ENCODE measurements at regions not wholly inside any gene's neighbourhood (a gene's known extent, or its start where the extent isn't known, plus 50 kb on each side); places are given as distances from the start of the nearest gene placed in this dataset.

- H3K4me3 ChIP-seq (ENCODE audit: insufficient read depth, low read length) = no peak overlapping the region
- no peak overlapping the region for H3K4me2 ChIP-seq (ENCODE audit: insufficient read depth, low read length)
- no peak overlapping the region for H2AFZ ChIP-seq (ENCODE audit: low read length)
- H3K27ac ChIP-seq (ENCODE audit: low read depth, low read length) = no peak overlapping the region
- H4K20me1 ChIP-seq (ENCODE audit: insufficient read depth, low read length) = no peaks in the 10 kb centered on the region
- DNase-seq (ENCODE audit: insufficient read length, low spot score, missing footprints) = no peak
- H3K9me3 ChIP-seq (ENCODE audit: low read depth, low read length) = no peaks in the 10 kb centered on the region
- no peaks in the 10 kb centered on the region for H3K4me1 ChIP-seq (ENCODE audit: insufficient read depth, low read length)
- H3K79me2 ChIP-seq (ENCODE audit: insufficient read depth, low read length) = no peaks in the 10 kb centered on the region
- TF ChIP-seq CTCF (IDR thresholded peaks at IDR 0.05; ENCODE audit: extremely low read depth, low read depth, low read length) = no peak
- peaks cover under 1% of the 10 kb centered on the region for H3K27me3 ChIP-seq (ENCODE audit: insufficient read depth, low read length)
- H3K36me3 ChIP-seq (ENCODE audit: insufficient read depth, low read length) = no peaks in the 10 kb centered on the region
Measured at GRCh38 chr12:24554612-24555295, 394.1 kb downstream of the BCAT1 start.

- Histone ChIP-seq H3K4me3 (ENCODE audit: insufficient read depth, low read length) (no peak overlapping the region), H3K4me1 (ENCODE audit: insufficient read depth, low read length) (no peaks in the 10 kb centered on the region), H3K4me2 (ENCODE audit: insufficient read depth, low read length) (no peak overlapping the region), H3K27ac (ENCODE audit: low read depth, low read length) (no peak overlapping the region), H3K27me3 (ENCODE audit: insufficient read depth, low read length) (no peaks in the 10 kb centered on the region), H3K79me2 (ENCODE audit: insufficient read depth, low read length) (no peaks in the 10 kb centered on the region), H3K9me3 (ENCODE audit: low read depth, low read length) (no peaks in the 10 kb centered on the region), H4K20me1 (ENCODE audit: insufficient read depth, low read length) (no peaks in the 10 kb centered on the region), H2AFZ (ENCODE audit: low read length) (no peak overlapping the region), H3K36me3 (ENCODE audit: insufficient read depth, low read length) (no peaks in the 10 kb centered on the region)
- no peak for DNase-seq (ENCODE audit: insufficient read length, low spot score, missing footprints)
- no peak for TF ChIP-seq CTCF (IDR thresholded peaks at IDR 0.05; ENCODE audit: extremely low read depth, low read depth, low read length)
Measured at GRCh38 chr12:24553259-24553658, 395.6 kb downstream of the BCAT1 start.

- no peaks in the 10 kb centered on the region for H3K79me2 ChIP-seq (ENCODE audit: insufficient read depth, low read length)
- peak overlapping the region; percentile 8 for H3K4me3 ChIP-seq (ENCODE audit: insufficient read depth, low read length)
- no peak overlapping the region for H3K27ac ChIP-seq (ENCODE audit: low read depth, low read length)
- H3K27me3 ChIP-seq (ENCODE audit: insufficient read depth, low read length) = no peaks in the 10 kb centered on the region
- no peak for TF ChIP-seq CTCF (IDR thresholded peaks at IDR 0.05; ENCODE audit: extremely low read depth, low read depth, low read length)
- no peaks in the 10 kb centered on the region for H4K20me1 ChIP-seq (ENCODE audit: insufficient read depth, low read length)
- no peak for DNase-seq (ENCODE audit: insufficient read length, low spot score, missing footprints)
- peak overlapping the region; percentile 54 for H2AFZ ChIP-seq (ENCODE audit: low read length)
- H3K9me3 ChIP-seq (ENCODE audit: low read depth, low read length) = no peaks in the 10 kb centered on the region
- no peaks in the 10 kb centered on the region for H3K4me1 ChIP-seq (ENCODE audit: insufficient read depth, low read length)
- H3K36me3 ChIP-seq (ENCODE audit: insufficient read depth, low read length) = no peaks in the 10 kb centered on the region
- H3K4me2 ChIP-seq (ENCODE audit: insufficient read depth, low read length) = peak overlapping the region; percentile 44
Measured at GRCh38 chr12:24551163-24551786, 397.6 kb downstream of the BCAT1 start.

GRCh38 chr12:24550609-24551008, 398.3 kb downstream of the BCAT1 start:
- no peaks in the 10 kb centered on the region for H3K79me2 ChIP-seq (ENCODE audit: insufficient read depth, low read length)
- H3K4me2 ChIP-seq (ENCODE audit: insufficient read depth, low read length) = no peak overlapping the region

More at GRCh38 chr12:24550609-24551008, 398.3 kb downstream of the BCAT1 start:
- Histone ChIP-seq H3K4me1 (ENCODE audit: insufficient read depth, low read length) (no peaks in the 10 kb centered on the region), H3K27ac (ENCODE audit: low read depth, low read length) (no peak overlapping the region), H3K9me3 (ENCODE audit: low read depth, low read length) (no peaks in the 10 kb centered on the region), H2AFZ (ENCODE audit: low read length) (no peak overlapping the region), H3K36me3 (ENCODE audit: insufficient read depth, low read length) (no peaks in the 10 kb centered on the region), H3K27me3 (ENCODE audit: insufficient read depth, low read length) (no peaks in the 10 kb centered on the region), H4K20me1 (ENCODE audit: insufficient read depth, low read length) (no peaks in the 10 kb centered on the region), H3K4me3 (ENCODE audit: insufficient read depth, low read length) (no peak overlapping the region)
- TF ChIP-seq CTCF (IDR thresholded peaks at IDR 0.05; ENCODE audit: extremely low read depth, low read depth, low read length) = no peak
- no peak for DNase-seq (ENCODE audit: insufficient read length, low spot score, missing footprints)
